HepG2 (cell line): ENCODE measurements at regions not wholly inside any gene's neighbourhood (a gene's known extent, or its start where the extent isn't known, plus 50 kb on each side); places are given as distances from the start of the nearest gene placed in this dataset.
A peak's percentile ranks its signal among the peaks of the same experiment; 100 is the strongest.

ENCODE experiments used
- DNMT1 ChIP-seq: sonication (generic); formaldehyde crosslinking; IDR thresholded peaks from 2 replicates; pipeline ENCODE4 v1.5.1; 2020; ENCODE audit warnings: mild to moderate bottlenecking, missing genetic modification reagents
- JARID2 ChIP-seq: sonication (generic); formaldehyde crosslinking; IDR thresholded peaks from 2 replicates; pipeline ENCODE4 v1.8.1; 2023; ENCODE audit warnings: missing genetic modification reagents, inconsistent platforms; ENCODE audit not compliant: insufficient replicate concordance
- LCORL ChIP-seq, 2 experiments: fragments of 450-650 bp in 1 of 2; sonication (generic) in 1 of 2; formaldehyde crosslinking in 1 of 2; IDR thresholded peaks; 2 replicates each; pipeline versions ENCODE4 v1.5.0 to v1.6.1; 2017 to 2020; ENCODE audit warnings: antibody characterized with exemption in 1 of 2, missing genetic modification reagents in 1 of 2
- PITX1 ChIP-seq: sonication (generic); formaldehyde crosslinking; IDR thresholded peaks from 2 replicates; pipeline ENCODE4 v1.5.1; 2020; ENCODE audit warnings: mild to moderate bottlenecking, missing genetic modification reagents
- SALL1 ChIP-seq: sonication (generic); formaldehyde crosslinking; IDR thresholded peaks from 2 replicates; pipeline ENCODE4 v1.8.0; 2022; ENCODE audit warnings: mild to moderate bottlenecking, missing genetic modification reagents
- SATB2 ChIP-seq: sonication (generic); formaldehyde crosslinking; IDR thresholded peaks from 2 replicates; pipeline ENCODE4 v1.5.0; 2020; ENCODE audit warnings: missing genetic modification reagents
- SP1 ChIP-seq, 2 experiments: fragments of 450-650 bp in 1 of 2; sonication (generic) in 1 of 2; formaldehyde crosslinking in 1 of 2; IDR thresholded peaks; 2 replicates each; pipeline versions ENCODE4 v1.4.0 to v1.6.1; 2016 to 2020; ENCODE audit warnings: missing genetic modification reagents in 1 of 2
- STAG1 ChIP-seq: sonication (generic); formaldehyde crosslinking; IDR thresholded peaks from 2 replicates; pipeline ENCODE4 v1.4.0; 2020; ENCODE audit warnings: missing genetic modification reagents
- TGIF2 ChIP-seq: IDR thresholded peaks from 2 replicates; pipeline ENCODE4 v1.6.1; 2016; ENCODE audit warnings: control low read depth, missing compliant biosample characterization
- ZFP36L1 ChIP-seq: sonication (generic); formaldehyde crosslinking; IDR thresholded peaks from 2 replicates; pipeline ENCODE4 v1.8.0; 2022; ENCODE audit warnings: mild to moderate bottlenecking, missing genetic modification reagents, moderate library complexity
- ZNF256 ChIP-seq: sonication (generic); formaldehyde crosslinking; conservative IDR thresholded peaks from 2 replicates; pipeline ENCODE4 v1.4.0; 2020; ENCODE audit warnings: missing genetic modification reagents
- ZNF282 ChIP-seq: fragments of 450-650 bp; IDR thresholded peaks from 2 replicates; pipeline ENCODE4 v1.6.1; 2018; ENCODE audit not compliant: partially characterized antibody
- ZNF354B ChIP-seq: sonication (generic); formaldehyde crosslinking; IDR thresholded peaks from 2 replicates; pipeline ENCODE4 v1.8.0; 2022; ENCODE audit warnings: mild to moderate bottlenecking, missing genetic modification reagents
- ZNF644 ChIP-seq: IDR thresholded peaks from 2 replicates; pipeline ENCODE4 v1.6.1; 2016; ENCODE audit warnings: low read depth
- TF ChIP-seq, protein P1 (sequence below): sonication (generic); formaldehyde crosslinking; conservative IDR thresholded peaks from 2 replicates; pipeline ENCODE4 v1.5.0; 2020; ENCODE audit warnings: missing genetic modification reagents
- TF ChIP-seq, protein P2 (sequence below): IDR thresholded peaks from 2 replicates; pipeline ENCODE4 v1.6.1; 2012; ENCODE audit warnings: low read depth, low read length, improper control_type of control experiment
- TF ChIP-seq, protein P3 (sequence below): sonication (generic); formaldehyde crosslinking; IDR thresholded peaks from 2 replicates; pipeline ENCODE4 v1.5.0; 2020; ENCODE audit warnings: mild to moderate bottlenecking, missing genetic modification reagents
- TF ChIP-seq, protein P4 (sequence below): sonication (generic); formaldehyde crosslinking; IDR thresholded peaks from 2 replicates; pipeline ENCODE4 v1.4.0; 2020; ENCODE audit warnings: missing genetic modification reagents, borderline replicate concordance
- TF ChIP-seq, protein P5 (sequence below): sonication (generic); formaldehyde crosslinking; IDR thresholded peaks from 2 replicates; pipeline ENCODE4 v1.4.0; 2020; ENCODE audit warnings: missing genetic modification reagents
- TF ChIP-seq, protein P6 (sequence below): sonication (generic); formaldehyde crosslinking; IDR thresholded peaks from 2 replicates; pipeline ENCODE4 v1.8.0; 2022; ENCODE audit warnings: missing genetic modification reagents, low read depth, mild to moderate bottlenecking, borderline replicate concordance

DNA sequence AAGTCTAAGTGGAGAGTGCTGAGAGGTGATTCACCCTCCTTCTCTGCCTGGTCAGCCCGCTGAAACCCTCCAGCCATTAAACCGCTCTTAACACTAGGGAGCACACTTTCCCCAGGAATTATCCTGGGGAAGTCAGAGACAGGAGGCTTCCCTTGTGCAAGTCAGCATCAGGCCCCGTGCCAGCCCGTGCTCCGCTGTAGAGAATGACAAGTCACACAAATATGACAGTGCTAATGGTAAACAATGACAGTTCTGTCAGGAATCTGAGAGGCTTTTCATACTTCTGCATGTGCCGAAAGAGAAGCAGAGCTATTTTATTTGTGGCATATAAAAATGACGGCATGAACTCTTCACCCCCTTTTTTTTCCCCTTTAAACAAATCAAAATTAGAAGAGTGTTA lies 816.9 kb upstream of the SLC10A2 start (continued):
- TF ChIP-seq, protein P1, sequence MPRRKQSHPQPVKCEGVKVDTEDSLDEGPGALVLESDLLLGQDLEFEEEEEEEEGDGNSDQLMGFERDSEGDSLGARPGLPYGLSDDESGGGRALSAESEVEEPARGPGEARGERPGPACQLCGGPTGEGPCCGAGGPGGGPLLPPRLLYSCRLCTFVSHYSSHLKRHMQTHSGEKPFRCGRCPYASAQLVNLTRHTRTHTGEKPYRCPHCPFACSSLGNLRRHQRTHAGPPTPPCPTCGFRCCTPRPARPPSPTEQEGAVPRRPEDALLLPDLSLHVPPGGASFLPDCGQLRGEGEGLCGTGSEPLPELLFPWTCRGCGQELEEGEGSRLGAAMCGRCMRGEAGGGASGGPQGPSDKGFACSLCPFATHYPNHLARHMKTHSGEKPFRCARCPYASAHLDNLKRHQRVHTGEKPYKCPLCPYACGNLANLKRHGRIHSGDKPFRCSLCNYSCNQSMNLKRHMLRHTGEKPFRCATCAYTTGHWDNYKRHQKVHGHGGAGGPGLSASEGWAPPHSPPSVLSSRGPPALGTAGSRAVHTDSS = no peak
- TF ChIP-seq LCORL (IDR thresholded peaks at IDR 0.05) = no peak
- TF ChIP-seq LCORL (CRISPR knock-in tag; IDR thresholded peaks at IDR 0.05) = no peak
- TF ChIP-seq, protein P2, sequence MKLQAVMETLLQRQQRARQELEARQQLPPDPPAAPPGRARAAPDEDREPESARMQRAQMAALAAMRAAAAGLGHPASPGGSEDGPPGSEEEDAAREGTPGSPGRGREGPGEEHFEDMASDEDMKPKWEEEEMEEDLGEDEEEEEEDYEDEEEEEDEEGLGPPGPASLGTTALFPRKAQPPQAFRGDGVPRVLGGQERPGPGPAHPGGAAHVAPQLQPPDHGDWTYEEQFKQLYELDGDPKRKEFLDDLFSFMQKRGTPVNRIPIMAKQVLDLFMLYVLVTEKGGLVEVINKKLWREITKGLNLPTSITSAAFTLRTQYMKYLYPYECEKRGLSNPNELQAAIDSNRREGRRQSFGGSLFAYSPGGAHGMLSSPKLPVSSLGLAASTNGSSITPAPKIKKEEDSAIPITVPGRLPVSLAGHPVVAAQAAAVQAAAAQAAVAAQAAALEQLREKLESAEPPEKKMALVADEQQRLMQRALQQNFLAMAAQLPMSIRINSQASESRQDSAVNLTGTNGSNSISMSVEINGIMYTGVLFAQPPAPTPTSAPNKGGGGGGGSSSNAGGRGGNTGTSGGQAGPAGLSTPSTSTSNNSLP = 0 out of 2 replicates have a peak, but pooled peaks have one; percentile 16
- 0 out of 2 replicates have a peak, but pooled peaks have one; percentile 19 for TF ChIP-seq TGIF2 (CRISPR knock-in tag)
- TF ChIP-seq DNMT1 (CRISPR knock-in tag) = no peak
- TF ChIP-seq, protein P3, sequence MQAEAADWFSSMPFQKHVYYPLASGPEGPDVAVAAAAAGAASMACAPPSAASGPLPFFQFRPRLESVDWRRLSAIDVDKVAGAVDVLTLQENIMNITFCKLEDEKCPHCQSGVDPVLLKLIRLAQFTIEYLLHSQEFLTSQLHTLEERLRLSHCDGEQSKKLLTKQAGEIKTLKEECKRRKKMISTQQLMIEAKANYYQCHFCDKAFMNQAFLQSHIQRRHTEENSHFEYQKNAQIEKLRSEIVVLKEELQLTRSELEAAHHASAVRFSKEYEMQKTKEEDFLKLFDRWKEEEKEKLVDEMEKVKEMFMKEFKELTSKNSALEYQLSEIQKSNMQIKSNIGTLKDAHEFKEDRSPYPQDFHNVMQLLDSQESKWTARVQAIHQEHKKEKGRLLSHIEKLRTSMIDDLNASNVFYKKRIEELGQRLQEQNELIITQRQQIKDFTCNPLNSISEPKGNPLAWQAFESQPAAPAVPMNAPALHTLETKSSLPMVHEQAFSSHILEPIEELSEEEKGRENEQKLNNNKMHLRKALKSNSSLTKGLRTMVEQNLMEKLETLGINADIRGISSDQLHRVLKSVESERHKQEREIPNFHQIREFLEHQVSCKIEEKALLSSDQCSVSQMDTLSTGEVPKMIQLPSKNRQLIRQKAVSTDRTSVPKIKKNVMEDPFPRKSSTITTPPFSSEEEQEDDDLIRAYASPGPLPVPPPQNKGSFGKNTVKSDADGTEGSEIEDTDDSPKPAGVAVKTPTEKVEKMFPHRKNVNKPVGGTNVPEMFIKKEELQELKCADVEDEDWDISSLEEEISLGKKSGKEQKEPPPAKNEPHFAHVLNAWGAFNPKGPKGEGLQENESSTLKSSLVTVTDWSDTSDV = no peak
- no peak for TF ChIP-seq SATB2 (CRISPR knock-in tag)
- no peak for TF ChIP-seq ZNF354B (CRISPR knock-in tag)
- TF ChIP-seq, protein P4, sequence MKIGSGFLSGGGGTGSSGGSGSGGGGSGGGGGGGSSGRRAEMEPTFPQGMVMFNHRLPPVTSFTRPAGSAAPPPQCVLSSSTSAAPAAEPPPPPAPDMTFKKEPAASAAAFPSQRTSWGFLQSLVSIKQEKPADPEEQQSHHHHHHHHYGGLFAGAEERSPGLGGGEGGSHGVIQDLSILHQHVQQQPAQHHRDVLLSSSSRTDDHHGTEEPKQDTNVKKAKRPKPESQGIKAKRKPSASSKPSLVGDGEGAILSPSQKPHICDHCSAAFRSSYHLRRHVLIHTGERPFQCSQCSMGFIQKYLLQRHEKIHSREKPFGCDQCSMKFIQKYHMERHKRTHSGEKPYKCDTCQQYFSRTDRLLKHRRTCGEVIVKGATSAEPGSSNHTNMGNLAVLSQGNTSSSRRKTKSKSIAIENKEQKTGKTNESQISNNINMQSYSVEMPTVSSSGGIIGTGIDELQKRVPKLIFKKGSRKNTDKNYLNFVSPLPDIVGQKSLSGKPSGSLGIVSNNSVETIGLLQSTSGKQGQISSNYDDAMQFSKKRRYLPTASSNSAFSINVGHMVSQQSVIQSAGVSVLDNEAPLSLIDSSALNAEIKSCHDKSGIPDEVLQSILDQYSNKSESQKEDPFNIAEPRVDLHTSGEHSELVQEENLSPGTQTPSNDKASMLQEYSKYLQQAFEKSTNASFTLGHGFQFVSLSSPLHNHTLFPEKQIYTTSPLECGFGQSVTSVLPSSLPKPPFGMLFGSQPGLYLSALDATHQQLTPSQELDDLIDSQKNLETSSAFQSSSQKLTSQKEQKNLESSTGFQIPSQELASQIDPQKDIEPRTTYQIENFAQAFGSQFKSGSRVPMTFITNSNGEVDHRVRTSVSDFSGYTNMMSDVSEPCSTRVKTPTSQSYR = no peak
- TF ChIP-seq, protein P5, sequence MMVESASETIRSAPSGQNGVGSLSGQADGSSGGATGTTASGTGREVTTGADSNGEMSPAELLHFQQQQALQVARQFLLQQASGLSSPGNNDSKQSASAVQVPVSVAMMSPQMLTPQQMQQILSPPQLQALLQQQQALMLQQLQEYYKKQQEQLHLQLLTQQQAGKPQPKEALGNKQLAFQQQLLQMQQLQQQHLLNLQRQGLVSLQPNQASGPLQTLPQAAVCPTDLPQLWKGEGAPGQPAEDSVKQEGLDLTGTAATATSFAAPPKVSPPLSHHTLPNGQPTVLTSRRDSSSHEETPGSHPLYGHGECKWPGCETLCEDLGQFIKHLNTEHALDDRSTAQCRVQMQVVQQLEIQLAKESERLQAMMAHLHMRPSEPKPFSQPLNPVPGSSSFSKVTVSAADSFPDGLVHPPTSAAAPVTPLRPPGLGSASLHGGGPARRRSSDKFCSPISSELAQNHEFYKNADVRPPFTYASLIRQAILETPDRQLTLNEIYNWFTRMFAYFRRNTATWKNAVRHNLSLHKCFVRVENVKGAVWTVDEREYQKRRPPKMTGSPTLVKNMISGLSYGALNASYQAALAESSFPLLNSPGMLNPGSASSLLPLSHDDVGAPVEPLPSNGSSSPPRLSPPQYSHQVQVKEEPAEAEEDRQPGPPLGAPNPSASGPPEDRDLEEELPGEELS (CRISPR knock-in tag) = peak; percentile 30; the same call in 1 of the 2 replicates
- TF ChIP-seq SP1 (IDR thresholded peaks at IDR 0.05) = no peak
- no peak for TF ChIP-seq SP1 (CRISPR knock-in tag; IDR thresholded peaks at IDR 0.05)
- no peak for TF ChIP-seq PITX1 (CRISPR knock-in tag)
- TF ChIP-seq ZNF644 (CRISPR knock-in tag) = no peak
- TF ChIP-seq ZNF256 (CRISPR knock-in tag) = no peak
- no peak for TF ChIP-seq ZNF282
- TF ChIP-seq, protein P6, sequence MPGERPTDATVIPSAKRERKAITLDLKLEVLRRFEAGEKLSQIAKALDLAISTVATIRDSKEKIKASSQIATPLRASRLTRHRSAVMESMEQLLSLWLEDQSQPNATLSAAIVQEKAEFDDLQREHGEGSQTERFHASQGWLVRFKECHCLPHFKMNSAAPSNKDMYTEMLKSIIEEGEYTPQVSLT (CRISPR knock-in tag) = no peak
- no peak for TF ChIP-seq ZFP36L1 (CRISPR knock-in tag)
- peak; percentile 85 for TF ChIP-seq STAG1
- no peak for TF ChIP-seq JARID2 (CRISPR knock-in tag)
- TF ChIP-seq SALL1 = peak; percentile 45
